GM19035 (cell line): ENCODE measurements at regions not wholly inside any gene's neighbourhood (a gene's known extent, or its start where the extent isn't known, plus 50 kb on each side); places are given as distances from the start of the nearest gene placed in this dataset.
"Not testable (repeated sequence)": the region's sequence is repeated elsewhere in the genome, so short reads cannot be mapped to it uniquely, and the experiment has no call there.

Experiments
- ATAC-seq: cut with Tn5 transposase; IDR thresholded peaks from one replicate; pipeline ENCODE4 v1.9.1; 2021; ENCODE audit not compliant: unreplicated experiment

DNA sequence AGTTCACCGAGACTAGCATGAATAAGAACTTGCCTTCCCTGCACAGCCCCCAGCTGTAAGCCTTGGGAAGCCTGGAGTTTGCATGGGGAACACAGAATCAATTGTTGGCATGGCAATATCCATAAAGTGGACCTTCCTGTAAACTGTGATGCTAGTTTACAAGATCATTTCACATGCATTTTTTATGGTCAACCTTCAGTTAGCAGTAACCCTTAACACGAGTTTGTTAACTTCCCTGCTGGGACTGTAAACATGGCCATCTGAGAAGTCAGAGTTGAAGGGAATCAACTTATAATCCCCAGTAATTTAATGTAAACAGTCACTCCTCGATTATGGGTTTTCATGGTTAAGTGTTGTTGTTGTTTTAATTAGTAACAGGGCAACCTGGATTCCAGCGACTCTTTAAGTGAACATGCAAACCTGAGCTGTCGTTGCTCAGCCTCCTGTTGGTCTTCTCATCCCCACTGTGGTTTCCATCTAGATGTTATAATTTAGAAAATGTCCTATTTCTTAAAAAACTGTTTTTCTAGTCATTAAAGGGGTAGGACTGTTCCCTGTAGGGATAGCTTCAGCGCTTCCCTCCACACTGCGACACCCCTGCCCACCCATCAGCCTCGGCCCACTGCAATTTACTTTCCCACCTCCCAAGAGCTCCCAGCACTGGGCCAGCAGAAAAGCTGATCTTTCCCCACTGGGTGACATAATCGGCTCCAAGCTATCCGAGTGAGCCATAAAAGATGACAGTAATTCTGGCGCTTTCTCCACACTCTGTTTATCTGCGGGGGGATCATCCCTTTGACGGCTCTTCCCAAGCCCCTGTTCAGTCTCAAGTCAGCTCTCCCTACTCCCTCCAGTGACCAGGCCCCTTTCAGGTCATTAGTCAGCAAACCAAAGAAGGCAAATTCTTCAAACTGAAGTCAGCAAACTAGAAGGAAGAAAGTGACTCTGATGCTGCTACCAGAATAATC, 107.6 kb upstream of the IPO9 start:
- ATAC-seq, result no peak

DNA sequence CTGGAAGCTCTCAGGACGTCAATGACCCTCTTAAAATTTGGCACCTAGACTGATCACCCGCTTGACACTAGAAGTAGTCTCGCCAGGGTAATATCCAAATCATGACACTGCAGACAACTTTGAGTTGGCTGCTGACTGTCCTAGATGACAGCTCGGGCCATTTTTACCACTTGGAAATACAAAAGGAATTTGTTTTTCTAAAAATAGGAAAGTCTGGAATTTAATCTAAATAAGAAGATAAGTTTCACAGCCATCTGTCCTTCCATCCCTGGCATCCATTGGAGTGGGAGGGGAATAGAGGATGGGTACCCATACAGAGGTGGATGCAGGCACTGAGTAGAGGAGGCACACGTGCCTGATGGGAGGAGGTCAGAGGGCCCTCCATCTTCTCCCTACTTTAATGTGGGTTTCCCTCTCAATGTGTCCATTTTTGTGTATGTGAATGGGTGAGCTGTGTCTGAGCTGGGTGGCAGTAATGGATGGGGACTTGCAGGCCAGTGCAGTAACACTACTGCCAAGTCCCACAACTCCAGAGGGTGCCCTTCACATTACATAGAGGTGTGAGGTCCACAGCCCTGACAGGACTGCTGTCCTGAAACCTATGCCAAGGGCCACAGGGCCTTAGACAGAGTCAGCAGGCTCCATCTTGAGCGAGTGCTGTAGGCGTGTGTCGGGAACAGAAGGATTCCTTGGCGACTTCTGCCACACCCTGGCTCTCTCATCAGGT, 104.8 kb upstream of the IPO9 start:
- ATAC-seq, result no peak

DNA sequence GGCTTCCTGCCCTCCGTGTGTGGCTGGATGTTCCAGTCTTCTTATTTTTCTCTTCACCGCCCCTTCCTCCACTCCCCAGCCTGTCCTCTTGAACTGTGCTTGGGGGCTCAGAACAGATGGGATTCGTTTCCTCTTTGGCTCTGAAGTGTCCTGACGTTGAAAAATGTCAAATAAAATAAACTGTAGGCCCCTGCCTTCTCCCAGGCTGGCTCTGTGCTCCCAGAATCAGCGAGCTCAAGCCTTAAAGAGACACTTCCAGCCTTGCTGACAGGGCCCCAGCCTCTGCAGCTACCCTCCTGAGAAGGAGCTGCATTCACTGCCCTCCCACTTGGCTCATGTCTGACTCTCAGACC, 104.2 kb upstream of the IPO9 start:
- ATAC-seq, result no peak

DNA sequence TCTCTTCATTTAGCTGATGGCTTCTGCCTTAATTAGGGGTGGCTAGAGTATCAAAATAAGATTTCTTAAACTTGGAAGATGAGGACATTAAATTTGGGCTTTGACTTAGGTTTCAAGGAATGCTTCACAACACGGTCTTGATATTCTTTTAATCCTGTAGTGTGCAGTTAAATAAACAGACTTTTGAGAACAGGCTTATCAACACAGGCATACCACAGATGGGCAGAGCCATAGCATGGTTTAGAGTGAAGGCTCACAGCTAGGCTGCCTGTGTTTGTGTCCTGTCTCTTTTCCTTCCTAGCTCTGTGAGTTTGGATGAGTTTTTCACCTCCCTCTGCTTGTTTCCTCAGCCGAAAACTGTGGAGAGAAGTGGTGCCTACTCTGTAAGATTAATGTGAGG, 102.3 kb upstream of the IPO9 start:
- no peak for ATAC-seq

DNA sequence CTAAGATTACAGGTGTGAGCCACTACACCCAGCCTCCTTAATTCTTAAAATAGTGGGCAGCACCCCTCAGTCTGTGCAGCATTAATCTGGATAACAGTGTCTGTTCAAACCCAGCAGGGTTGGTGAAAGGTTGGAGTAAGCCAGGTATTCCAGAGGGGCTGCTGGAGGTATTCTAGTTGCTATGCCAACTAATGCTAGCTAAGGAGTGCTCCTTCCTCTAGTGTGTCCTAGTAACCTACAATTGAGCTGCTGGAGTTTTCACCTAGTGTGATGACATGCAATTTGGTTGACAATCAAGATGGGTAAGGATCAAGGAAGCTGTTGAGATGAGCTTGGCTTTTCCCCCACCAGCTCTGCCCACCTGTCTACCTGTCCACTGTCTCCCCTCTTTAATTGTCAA, 100.2 kb upstream of the IPO9 start:
- no peak for ATAC-seq

DNA sequence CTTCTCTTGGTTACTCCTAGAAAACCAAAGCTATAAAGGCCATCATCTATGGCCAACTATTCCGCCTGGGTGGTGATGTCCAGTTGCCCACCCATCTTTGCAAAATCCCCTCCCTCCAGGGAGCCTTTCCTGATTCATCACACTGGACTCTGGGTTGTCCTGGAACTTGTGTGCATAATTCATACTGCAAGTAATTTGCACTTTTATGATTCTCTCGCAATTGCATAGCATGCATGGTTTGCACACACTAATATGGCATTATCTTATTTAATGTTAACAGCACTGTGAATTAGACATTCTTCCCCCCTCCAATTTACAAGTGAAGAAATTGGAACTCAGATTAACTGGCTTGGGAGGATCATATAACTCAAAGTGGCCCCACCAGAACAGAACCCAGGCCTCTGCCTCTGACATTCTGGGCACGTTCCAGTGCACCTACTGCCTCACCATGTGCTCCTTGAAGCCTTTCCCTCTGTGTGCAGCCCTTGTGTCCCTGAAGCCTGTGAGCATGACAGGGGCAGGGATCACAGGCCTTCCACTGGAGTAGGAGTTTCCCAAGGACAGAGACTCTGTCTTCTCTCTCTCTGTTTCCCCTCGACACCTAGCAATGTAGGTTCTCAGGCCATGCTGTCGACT, 98.9 kb upstream of the IPO9 start:
- ATAC-seq, result no peak

DNA sequence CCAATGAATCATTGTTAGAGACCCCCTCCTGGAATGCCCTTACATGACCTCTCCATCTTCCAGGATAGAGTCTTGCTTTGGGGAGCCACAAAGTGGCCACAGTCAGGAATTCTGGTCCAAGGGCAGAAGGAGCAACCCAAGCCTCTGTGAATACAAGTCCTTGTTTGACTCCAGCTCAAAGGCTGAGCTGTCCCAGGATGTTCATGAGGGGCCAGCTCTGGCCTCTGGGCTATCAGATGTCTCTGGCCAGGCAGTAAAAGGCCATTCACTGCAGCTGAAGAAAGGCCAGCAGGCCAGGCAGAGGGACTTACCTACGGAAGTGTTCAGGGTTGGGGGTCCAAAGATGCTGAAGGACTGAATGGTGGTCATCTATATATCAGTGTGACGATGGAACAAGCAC, 98.3 kb upstream of the IPO9 start:
- no peak for ATAC-seq

DNA sequence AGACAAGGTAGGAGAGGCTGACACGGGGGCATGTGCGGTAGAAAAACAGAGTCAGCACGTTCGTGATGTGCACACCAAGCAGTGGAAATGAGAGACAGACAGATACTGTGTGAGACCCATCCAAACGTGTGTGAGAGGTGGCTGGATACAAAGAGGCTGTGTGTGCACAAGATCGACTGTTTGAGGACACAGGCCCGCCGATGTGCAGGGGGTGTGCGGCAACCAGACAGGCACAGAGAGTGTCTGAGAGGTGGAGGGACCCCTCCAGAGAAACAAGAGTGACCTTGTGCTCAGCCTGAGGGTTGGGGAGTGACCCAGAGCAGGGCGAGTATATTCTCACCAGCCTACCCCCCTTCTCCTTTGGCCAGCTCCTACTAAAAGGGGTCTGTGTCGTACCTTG, 97.8 kb upstream of the IPO9 start:
- ATAC-seq, result no peak

DNA sequence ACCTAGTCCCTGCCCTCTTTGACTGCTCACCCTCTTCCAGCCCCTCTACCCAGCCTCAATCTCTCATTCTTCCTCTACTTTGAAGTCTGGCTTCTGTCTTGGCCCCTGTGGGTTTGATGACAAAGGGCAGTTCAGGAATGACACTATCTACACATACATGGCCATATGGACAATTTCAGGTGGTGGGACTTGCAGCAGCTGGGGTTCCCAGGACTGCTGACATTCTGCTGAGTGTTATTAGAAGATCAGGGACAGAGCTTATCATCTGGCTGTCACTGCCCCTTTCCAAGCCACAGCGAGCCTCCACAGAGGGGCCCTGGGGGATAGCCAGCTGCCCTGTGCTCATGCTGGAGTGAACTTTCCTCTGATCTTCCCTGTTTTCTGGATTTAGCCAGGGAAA, 97.4 kb upstream of the IPO9 start:
- ATAC-seq, result no peak

DNA sequence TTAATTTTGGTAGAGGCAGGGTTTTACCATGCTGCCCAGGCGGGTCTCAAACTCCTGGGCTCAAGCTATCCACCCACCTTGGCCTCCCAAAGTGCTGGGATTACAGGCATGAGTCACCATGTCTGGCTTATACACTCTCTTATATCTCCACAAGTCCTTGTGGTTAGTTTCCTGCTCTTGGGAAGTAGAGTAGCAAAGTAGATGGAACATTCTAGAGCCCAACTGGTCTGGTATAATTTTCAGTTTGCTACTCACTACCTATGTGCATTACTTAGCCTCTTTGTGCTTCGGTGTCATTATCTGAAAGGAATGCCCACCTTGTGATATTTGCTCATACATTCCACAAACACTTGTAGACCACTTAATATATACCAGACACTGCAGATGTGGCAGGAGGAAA, 96.6 kb upstream of the IPO9 start:
- no peak for ATAC-seq

DNA sequence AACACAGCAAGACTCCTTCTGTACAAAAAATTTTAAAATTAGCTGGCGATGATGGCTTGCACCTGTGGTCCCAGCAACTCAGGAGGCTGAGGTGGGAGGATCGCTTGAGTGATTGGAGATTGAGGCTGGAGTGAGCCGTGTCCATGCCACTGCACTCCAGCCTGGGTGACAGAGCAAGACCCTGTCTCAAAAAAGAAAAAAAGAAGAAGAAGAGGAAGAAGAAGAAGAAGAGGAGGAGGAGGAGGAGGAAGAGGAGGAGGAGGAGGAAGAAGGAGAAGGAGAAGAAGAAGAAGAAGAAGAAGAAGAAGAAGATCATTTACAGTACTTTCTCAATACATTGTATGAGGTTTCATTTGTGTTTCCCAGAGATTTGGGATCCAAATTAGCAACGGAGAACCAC, 94.7 kb upstream of the IPO9 start:
- ATAC-seq, result not testable (repeated sequence)

DNA sequence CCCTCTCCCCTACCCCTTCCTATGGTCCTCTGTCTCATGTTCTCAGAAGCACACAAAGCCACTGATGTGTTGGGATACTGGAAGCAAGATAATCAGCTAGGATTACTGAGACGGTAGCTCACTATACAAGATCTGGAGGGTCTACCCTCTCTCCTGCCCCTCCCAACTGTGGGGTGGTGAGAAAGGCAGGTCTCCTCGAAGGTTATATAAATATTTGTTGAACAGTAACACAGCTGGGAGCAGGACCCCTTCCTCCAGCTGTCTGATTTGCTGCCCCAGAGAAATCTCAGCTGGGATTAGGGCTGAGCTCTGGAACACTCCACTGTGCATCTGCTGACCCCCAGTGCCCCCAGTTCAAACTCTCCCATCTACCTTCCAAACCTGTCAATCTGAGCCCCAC, 94.2 kb upstream of the IPO9 start:
- no peak for ATAC-seq

DNA sequence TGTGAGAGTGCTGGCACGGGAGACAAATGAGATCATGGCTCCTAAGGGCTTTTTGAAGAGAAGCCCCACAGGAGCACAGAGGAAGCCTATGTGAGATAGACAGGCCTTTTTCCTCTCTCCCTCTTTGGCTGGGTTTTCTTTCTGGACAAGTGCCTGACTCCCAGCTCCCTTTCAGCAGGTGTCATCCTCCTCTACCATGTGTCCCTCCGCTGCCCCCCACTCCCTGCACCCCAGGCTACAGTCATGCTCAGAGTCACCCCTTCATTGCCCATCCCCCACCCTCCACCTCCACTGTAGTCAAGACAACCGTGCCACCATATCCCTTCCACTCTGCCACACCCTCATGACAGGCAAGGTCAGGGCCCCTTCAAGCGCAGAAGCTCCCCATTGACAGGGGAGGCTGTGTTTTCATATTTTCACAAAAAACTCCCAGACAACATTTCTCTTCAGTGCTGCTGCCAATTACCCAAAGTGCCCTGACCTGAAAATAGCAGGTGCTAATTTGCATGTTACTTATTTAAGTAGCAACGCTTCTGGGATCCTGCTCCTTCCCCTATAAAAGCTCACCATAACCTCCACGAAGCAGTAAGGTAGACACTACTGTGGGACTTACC, 92.1 kb upstream of the IPO9 start:
- ATAC-seq, result no peak

DNA sequence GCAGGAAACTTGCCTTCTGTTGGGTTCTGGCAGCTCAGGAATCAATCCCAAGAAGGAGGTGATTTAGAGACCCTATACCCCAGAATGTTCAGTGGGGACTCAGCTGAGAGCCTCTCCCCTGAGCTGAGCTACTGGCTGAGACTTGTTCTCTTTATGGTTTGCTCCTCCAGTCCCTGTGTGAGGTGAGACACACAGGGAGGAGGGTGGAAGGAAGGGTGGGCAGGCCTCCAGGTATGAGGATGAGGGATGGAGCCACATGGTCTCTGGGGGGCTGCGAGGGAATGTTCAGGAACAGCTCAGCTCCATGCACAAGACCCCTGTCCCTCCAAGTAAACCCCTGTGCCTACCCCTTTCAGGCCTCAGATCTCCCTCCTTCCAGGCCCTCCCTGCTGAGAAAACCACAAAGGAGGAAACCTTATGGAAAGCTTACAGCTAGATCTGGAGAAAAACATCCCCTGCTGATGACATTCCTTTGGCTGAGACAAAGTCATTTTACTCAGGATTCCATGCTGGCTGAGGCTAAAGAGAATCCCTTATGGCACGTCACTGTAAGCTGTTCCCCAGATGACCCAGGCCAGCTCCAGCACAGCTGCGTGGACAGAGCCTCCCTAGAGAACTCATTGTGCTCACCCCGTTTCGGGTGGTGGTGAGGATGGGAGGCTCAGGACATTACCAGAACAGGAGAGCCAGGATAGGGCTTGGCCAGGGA, 91.5 kb upstream of the IPO9 start:
- ATAC-seq, result no peak

DNA sequence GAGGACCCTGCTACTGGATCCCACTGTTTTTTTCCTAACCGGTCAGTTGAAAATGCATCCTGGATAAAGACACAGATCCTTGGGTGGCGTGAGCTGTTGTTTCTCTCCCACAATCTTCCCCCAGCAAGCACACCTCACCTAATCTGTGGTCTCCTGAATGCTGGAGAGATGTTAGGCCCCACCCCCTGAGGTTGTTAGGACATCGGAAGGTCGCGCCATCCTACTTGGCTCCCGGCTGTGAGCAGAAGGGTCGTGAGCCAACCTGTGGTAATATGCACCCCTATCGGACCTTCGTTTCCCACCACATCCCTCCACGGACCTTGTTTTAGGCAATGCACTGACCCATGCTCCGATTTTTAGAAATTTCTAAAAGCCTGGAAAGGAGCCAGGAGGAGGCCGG, 89.9 kb upstream of the IPO9 start:
- ATAC-seq, result no peak

DNA sequence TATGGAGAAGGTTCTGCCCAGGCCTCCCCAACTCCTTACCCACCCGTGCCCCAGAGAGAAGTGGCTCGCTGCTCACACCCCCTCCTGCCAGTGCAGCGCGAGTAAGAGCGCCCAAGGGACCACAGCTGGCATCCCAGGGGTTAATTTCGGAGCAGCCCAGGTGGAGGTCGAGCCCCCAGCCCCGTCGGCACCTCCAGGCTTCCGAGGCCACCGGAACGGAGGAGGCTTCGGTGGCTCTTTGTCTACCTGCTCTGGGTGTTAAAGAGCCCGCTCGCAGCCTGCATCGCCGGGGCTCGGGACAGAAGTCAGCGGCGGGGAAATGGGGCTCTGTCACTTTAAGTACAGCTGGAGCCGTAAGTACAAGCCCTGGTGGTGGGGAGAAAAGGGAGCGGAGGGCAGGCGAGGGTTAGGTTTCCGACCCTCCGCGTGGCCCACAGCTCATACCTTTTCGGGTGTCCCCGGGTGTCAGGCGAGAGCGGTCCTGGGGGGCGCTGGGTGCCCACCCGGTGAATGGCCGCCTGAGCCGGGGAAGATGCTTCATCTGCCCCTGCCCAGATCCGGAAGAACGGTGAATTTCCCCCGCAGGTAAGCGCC, 89.4 kb upstream of the IPO9 start:
- peak; percentile 53 for ATAC-seq

DNA sequence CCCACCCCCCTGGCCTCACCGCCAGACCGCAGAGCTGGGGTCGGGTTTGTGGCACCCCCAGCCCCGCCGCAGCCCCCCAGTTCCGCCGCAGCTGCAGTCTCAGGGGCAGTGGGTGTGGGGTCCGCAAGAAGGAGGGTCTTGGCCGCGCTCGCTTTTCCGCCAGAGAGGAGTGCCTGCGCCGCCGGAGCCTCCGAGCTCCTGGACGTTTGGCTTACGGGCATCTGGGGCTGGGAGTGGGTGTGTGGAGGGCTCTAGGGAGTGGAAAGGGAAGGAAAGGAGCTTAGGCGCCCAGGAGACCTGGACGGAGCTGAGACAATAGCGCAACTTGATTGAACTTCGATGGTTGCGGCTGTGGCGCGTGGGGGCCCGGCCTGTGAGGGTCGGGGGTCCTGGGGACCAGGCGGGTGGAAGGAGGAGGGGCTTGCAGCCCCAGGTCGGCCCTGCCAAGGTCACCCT, 88.8 kb upstream of the IPO9 start:
- no peak for ATAC-seq

DNA sequence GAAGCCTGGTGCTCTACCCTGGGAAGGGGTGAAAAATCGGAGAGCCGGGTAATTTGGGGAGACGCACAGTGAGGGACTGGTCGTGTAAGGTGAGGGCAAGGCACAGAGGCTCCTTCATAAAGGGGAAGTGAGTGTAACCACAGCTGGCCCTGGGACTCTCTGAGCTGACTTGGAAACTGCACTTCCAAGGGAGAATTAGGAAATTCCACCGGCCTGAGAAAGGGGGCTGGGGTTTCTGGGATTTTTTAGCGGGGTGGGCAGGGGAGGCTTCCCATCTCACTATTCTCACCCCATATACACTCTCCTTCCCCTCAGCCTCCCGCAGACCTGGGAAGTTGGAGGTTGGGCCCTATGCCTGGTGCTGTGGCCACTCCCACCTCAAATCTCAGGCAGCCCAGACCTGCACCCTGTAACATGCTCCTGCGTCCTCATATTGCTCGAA, 88.3 kb upstream of the IPO9 start:
- no peak for ATAC-seq

DNA sequence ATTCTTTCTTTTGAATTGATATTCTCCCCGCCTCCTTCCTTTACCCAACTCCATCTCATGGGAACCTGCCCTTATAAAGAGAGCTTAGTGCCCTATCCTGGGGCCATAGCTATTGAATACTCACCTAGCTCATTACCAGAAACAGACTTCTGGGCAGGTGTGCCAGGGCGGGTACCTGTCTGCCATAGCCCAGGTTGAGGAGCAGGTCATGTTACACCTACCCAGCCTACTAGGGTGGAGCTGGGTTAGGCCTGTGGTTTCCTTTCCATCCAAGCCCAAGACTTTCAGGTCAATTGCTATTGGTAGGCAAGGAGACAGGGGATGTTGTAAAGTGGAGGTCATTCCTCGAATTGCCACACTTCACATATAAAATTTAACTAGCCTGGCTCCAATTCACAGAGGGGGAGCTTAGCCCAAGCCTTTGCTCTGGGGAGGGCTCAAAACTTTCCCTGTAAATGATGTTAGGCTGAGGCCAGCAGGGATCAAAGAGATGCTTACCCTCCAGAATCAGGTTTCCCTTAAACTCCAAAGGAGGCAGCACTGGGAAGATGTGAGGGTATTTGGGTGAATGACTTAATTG, 87.1 kb upstream of the IPO9 start:
- ATAC-seq, result no peak

DNA sequence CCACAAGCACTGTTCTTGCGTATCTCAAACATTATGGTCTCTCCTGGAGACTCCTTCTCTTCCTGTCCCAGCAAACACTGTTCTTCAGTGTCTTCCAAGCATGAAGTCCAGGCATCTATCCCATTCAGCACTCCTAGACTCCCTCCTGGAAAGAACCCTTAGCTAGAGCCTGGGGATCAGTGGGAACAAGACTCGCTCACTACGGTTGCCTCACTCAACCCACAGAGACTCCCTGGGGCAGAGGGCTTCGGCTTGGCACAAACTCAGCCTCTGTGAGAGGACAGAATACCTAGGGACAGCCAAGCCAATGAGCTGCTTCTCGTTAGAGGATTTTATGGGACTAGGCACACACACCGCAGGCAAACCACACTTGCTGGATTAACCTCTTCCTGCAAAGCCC, 86.5 kb upstream of the IPO9 start:
- ATAC-seq, result no peak
